Embryonic facial prominence (tissue), 1 donor: ENCODE measurements at regions not wholly inside any gene's neighbourhood (a gene's known extent, or its start where the extent isn't known, plus 50 kb on each side); places are given as distances from the start of the nearest gene placed in this dataset.

Source experiments
- DNase-seq: peaks from one replicate; pipeline ENCODE4 v3.0.0-alpha.2; 2016; ENCODE audit errors: extremely low spot score

- no peak for DNase-seq
These were observed 543.1 kb upstream of the NECTIN3 start for GRCh38 chr3:110528305-110529121.

- no peak for DNase-seq
These were observed 540.7 kb upstream of the NECTIN3 start for GRCh38 chr3:110530902-110531301.

- DNase-seq: no peak
These were observed 538.5 kb upstream of the NECTIN3 start for GRCh38 chr3:110533089-110533488.

- DNase-seq: no peak
These were observed 529.0 kb upstream of the NECTIN3 start for GRCh38 chr3:110542552-110543150.

- no peak for DNase-seq
These were observed 526.9 kb upstream of the NECTIN3 start for GRCh38 chr3:110544730-110545129.

- DNase-seq: no peak
These were observed 521.1 kb upstream of the NECTIN3 start for GRCh38 chr3:110550511-110550910.

GRCh38 chr3:110562621-110563020, 509.0 kb upstream of the NECTIN3 start:
- DNase-seq: no peak

GRCh38 chr3:110564674-110565073, 506.9 kb upstream of the NECTIN3 start:
- DNase-seq: no peak

GRCh38 chr3:110567029-110567428, 504.6 kb upstream of the NECTIN3 start:
- no peak for DNase-seq

GRCh38 chr3:110568246-110568645, 503.4 kb upstream of the NECTIN3 start:
- no peak for DNase-seq

GRCh38 chr3:110569073-110569472, 502.5 kb upstream of the NECTIN3 start:
- no peak for DNase-seq

GRCh38 chr3:110575702-110576101, 495.9 kb upstream of the NECTIN3 start:
- DNase-seq: no peak

GRCh38 chr3:110576960-110577359, 494.7 kb upstream of the NECTIN3 start:
- DNase-seq: no peak

GRCh38 chr3:110577854-110578253, 493.8 kb upstream of the NECTIN3 start:
- no peak for DNase-seq

GRCh38 chr3:110579840-110580550, 491.6 kb upstream of the NECTIN3 start:
- DNase-seq: no peak

- DNase-seq: no peak
These were observed 488.2 kb upstream of the NECTIN3 start for GRCh38 chr3:110583373-110583935.

- DNase-seq: no peak
These were observed 482.7 kb upstream of the NECTIN3 start for GRCh38 chr3:110588906-110589305.

- DNase-seq: no peak
These were observed 482.3 kb upstream of the NECTIN3 start for GRCh38 chr3:110589341-110589740.

GRCh38 chr3:110593749-110594148, 477.9 kb upstream of the NECTIN3 start:
- DNase-seq: no peak

- DNase-seq: no peak
These were observed 472.6 kb upstream of the NECTIN3 start for GRCh38 chr3:110598847-110599490.

- DNase-seq: no peak
These were observed 463.1 kb upstream of the NECTIN3 start for GRCh38 chr3:110608566-110608965.

- DNase-seq: no peak
These were observed 459.6 kb upstream of the NECTIN3 start for GRCh38 chr3:110612045-110612444.
